Activated CD8-positive, alpha-beta T cell treated with anti-CD3 and anti-CD28 coated beads, Interleukin-2, amount 10 ng/mL, durations not matched to agents 7 days and 5 days (primary cell): ENCODE measurements at regions not wholly inside any gene's neighbourhood (a gene's known extent, or its start where the extent isn't known, plus 50 kb on each side); places are given as distances from the start of the nearest gene placed in this dataset.
"Not testable (repeated sequence)": the region's sequence is repeated elsewhere in the genome, so short reads cannot be mapped to it uniquely, and the experiment has no call there.

Experiments
- ATAC-seq: fragments of 150-1000 bp; cut with Tn5 transposase; one replicate; pipeline ENCODE4 v1.10.0; 2021; ENCODE audit warnings: moderate library complexity
- CTCF ChIA-PET: fragments of 350-600 bp; sonication (Branson Sonifier 250); formaldehyde crosslinking; loops from one replicate; lab custom pipeline; 2021; ENCODE audit warnings: antibody characterized with exemption; lab: Charles Lee
- POLR2A ChIA-PET: fragments of 350-600 bp; sonication (Branson Sonifier 250); formaldehyde crosslinking; loops from one replicate; lab custom pipeline; 2021; ENCODE audit warnings: antibody characterized with exemption; lab: Charles Lee
- DNase-seq: peaks from one replicate; pipeline ENCODE4 v3.0.0-alpha.2; 2020
- H3K27ac Mint-ChIP-seq: one replicate; pipeline ENCODE4 v1.8.0; 2021; ENCODE audit warnings: mild to moderate bottlenecking, mixed read lengths
- H3K27me3 Mint-ChIP-seq: one replicate; pipeline ENCODE4 v1.8.0; 2021; ENCODE audit warnings: low read depth, mixed read lengths
- H3K36me3 Mint-ChIP-seq: one replicate; pipeline ENCODE4 v1.8.0; 2021; ENCODE audit warnings: low read depth, mixed read lengths
- H3K4me1 Mint-ChIP-seq: one replicate; pipeline ENCODE4 v1.8.0; 2021; ENCODE audit warnings: low read depth, mixed read lengths
- H3K4me3 Mint-ChIP-seq: one replicate; pipeline ENCODE4 v1.8.0; 2021; ENCODE audit warnings: mild to moderate bottlenecking, mixed read lengths
- H3K9me3 Mint-ChIP-seq: one replicate; pipeline ENCODE4 v1.8.0; 2022; ENCODE audit warnings: mixed read lengths; ENCODE audit not compliant: insufficient read depth

GRCh38 chr3:26018889-26019288 lies 229.0 kb downstream of the OXSM start:
- DNase-seq (no peak), ATAC-seq (no peak)
- no peaks in the 10 kb centered on the region for H3K27me3 Mint-ChIP-seq
- POLR2A ChIA-PET: no interaction called here
- no peaks in the 10 kb centered on the region for H3K36me3 Mint-ChIP-seq
- H3K9me3 Mint-ChIP-seq: peaks cover 6% of the 10 kb centered on the region
- H3K4me3 Mint-ChIP-seq: no peak overlapping the region
- CTCF ChIA-PET: no interaction called here
- H3K4me1 Mint-ChIP-seq: no peaks in the 10 kb centered on the region
- no peak overlapping the region for H3K27ac Mint-ChIP-seq

GRCh38 chr3:26024206-26024605 lies 234.3 kb downstream of the OXSM start:
- H3K36me3 Mint-ChIP-seq, H3K27me3 Mint-ChIP-seq, H3K4me3 Mint-ChIP-seq, H3K9me3 Mint-ChIP-seq, DNase-seq, CTCF ChIA-PET, H3K27ac Mint-ChIP-seq, ATAC-seq, POLR2A ChIA-PET, H3K4me1 Mint-ChIP-seq: not testable (repeated sequence)

GRCh38 chr3:26029321-26029720 lies 239.4 kb downstream of the OXSM start:
- ChIA-PET CTCF (no interaction called here), POLR2A (no interaction called here)
- Mint-ChIP-seq H3K4me1 (no peaks in the 10 kb centered on the region), H3K9me3 (peaks cover 4% of the 10 kb centered on the region), H3K36me3 (no peaks in the 10 kb centered on the region), H3K27ac (no peak overlapping the region), H3K27me3 (no peaks in the 10 kb centered on the region), H3K4me3 (no peak overlapping the region)
- ATAC-seq: no peak
- DNase-seq: no peak

GRCh38 chr3:26042126-26042525 lies 252.2 kb downstream of the OXSM start:
- H3K9me3 Mint-ChIP-seq, ATAC-seq, H3K27ac Mint-ChIP-seq, CTCF ChIA-PET, H3K4me1 Mint-ChIP-seq, H3K36me3 Mint-ChIP-seq, H3K27me3 Mint-ChIP-seq, DNase-seq, H3K4me3 Mint-ChIP-seq, POLR2A ChIA-PET: not testable (repeated sequence)

- ChIA-PET POLR2A (no interaction called here), CTCF (no interaction called here)
- ATAC-seq: no peak
- Mint-ChIP-seq H3K4me3 (no peak overlapping the region), H3K9me3 (peaks cover 5% of the 10 kb centered on the region), H3K27me3 (no peaks in the 10 kb centered on the region), H3K36me3 (no peaks in the 10 kb centered on the region), H3K4me1 (no peaks in the 10 kb centered on the region), H3K27ac (no peak overlapping the region)
- no peak for DNase-seq
These were observed 260.1 kb downstream of the OXSM start for GRCh38 chr3:26049951-26050350.

- H3K36me3 Mint-ChIP-seq: no peaks in the 10 kb centered on the region
- H3K9me3 Mint-ChIP-seq: peaks cover 5% of the 10 kb centered on the region
- ChIA-PET POLR2A (no interaction called here), CTCF (no interaction called here)
- H3K4me1 Mint-ChIP-seq: no peaks in the 10 kb centered on the region
- no peak overlapping the region for H3K4me3 Mint-ChIP-seq
- no peak for ATAC-seq
- no peak for DNase-seq
- no peaks in the 10 kb centered on the region for H3K27me3 Mint-ChIP-seq
- H3K27ac Mint-ChIP-seq: no peak overlapping the region
These were observed 260.9 kb downstream of the OXSM start for GRCh38 chr3:26050776-26051175.

GRCh38 chr3:26058901-26059321 lies 269.0 kb downstream of the OXSM start:
- H3K4me1 Mint-ChIP-seq: no peaks in the 10 kb centered on the region
- no peak overlapping the region for H3K4me3 Mint-ChIP-seq
- H3K36me3 Mint-ChIP-seq: no peaks in the 10 kb centered on the region
- H3K9me3 Mint-ChIP-seq: no peaks in the 10 kb centered on the region
- no peak overlapping the region for H3K27ac Mint-ChIP-seq
- ATAC-seq: no peak
- POLR2A ChIA-PET: no interaction called here
- H3K27me3 Mint-ChIP-seq: no peaks in the 10 kb centered on the region
- CTCF ChIA-PET: interaction anchor here (1.0 kb wide), 1 partner anchor 411 kb away, joined by 3 read pairs; no protein-coding TSS in a partner anchor
- DNase-seq: no peak

GRCh38 chr3:26061947-26062346 lies 272.1 kb downstream of the OXSM start:
- ChIA-PET POLR2A (no interaction called here), CTCF (no interaction called here)
- Mint-ChIP-seq H3K4me1 (no peaks in the 10 kb centered on the region), H3K9me3 (no peaks in the 10 kb centered on the region), H3K27ac (no peak overlapping the region), H3K27me3 (no peaks in the 10 kb centered on the region), H3K36me3 (no peaks in the 10 kb centered on the region), H3K4me3 (no peak overlapping the region)
- DNase-seq (no peak), ATAC-seq (no peak)

- Mint-ChIP-seq H3K4me3 (no peak overlapping the region), H3K27me3 (no peaks in the 10 kb centered on the region), H3K36me3 (no peaks in the 10 kb centered on the region), H3K4me1 (no peaks in the 10 kb centered on the region), H3K27ac (no peak overlapping the region), H3K9me3 (no peaks in the 10 kb centered on the region)
- ATAC-seq (no peak), DNase-seq (no peak)
- ChIA-PET CTCF (no interaction called here), POLR2A (no interaction called here)
These were observed 274.4 kb downstream of the OXSM start for GRCh38 chr3:26064297-26064696.

- no peaks in the 10 kb centered on the region for H3K9me3 Mint-ChIP-seq
- ATAC-seq (no peak), DNase-seq (no peak)
- H3K27ac Mint-ChIP-seq: no peak overlapping the region
- H3K4me3 Mint-ChIP-seq: no peak overlapping the region
- no peaks in the 10 kb centered on the region for H3K36me3 Mint-ChIP-seq
- no peaks in the 10 kb centered on the region for H3K4me1 Mint-ChIP-seq
- ChIA-PET POLR2A (no interaction called here), CTCF (no interaction called here)
- H3K27me3 Mint-ChIP-seq: no peaks in the 10 kb centered on the region
These were observed 279.0 kb downstream of the OXSM start for GRCh38 chr3:26068890-26069289.

GRCh38 chr3:26070854-26071253 lies 281.0 kb downstream of the OXSM start:
- POLR2A ChIA-PET: no interaction called here
- Mint-ChIP-seq H3K27me3 (no peaks in the 10 kb centered on the region), H3K36me3 (no peaks in the 10 kb centered on the region)

GRCh38 chr3:26074080-26074479 lies 284.2 kb downstream of the OXSM start:
- ATAC-seq (no peak), DNase-seq (no peak)
- Mint-ChIP-seq H3K4me3 (no peak overlapping the region), H3K27me3 (no peaks in the 10 kb centered on the region), H3K4me1 (no peaks in the 10 kb centered on the region), H3K9me3 (no peaks in the 10 kb centered on the region), H3K27ac (no peak overlapping the region), H3K36me3 (no peaks in the 10 kb centered on the region)
- ChIA-PET CTCF (no interaction called here), POLR2A (no interaction called here)

More at GRCh38 chr3:26070854-26071253, 281.0 kb downstream of the OXSM start:
- H3K4me3 Mint-ChIP-seq: no peak overlapping the region
- DNase-seq: no peak
- H3K9me3 Mint-ChIP-seq: no peaks in the 10 kb centered on the region
- CTCF ChIA-PET: no interaction called here
- H3K4me1 Mint-ChIP-seq: no peaks in the 10 kb centered on the region
- ATAC-seq: no peak
- H3K27ac Mint-ChIP-seq: no peak overlapping the region

- no peak for DNase-seq
- H3K9me3 Mint-ChIP-seq: no peaks in the 10 kb centered on the region
- H3K4me3 Mint-ChIP-seq: no peak overlapping the region
These were observed 288.6 kb downstream of the OXSM start for GRCh38 chr3:26078539-26078938.

More at GRCh38 chr3:26078539-26078938, 288.6 kb downstream of the OXSM start:
- no peaks in the 10 kb centered on the region for H3K27me3 Mint-ChIP-seq
- H3K4me1 Mint-ChIP-seq: no peaks in the 10 kb centered on the region
- no peak overlapping the region for H3K27ac Mint-ChIP-seq
- POLR2A ChIA-PET: no interaction called here
- H3K36me3 Mint-ChIP-seq: no peaks in the 10 kb centered on the region
- ATAC-seq: no peak
- CTCF ChIA-PET: no interaction called here
